M059J (cell line): ENCODE measurements at regions not wholly inside any gene's neighbourhood (a gene's known extent, or its start where the extent isn't known, plus 50 kb on each side); places are given as distances from the start of the nearest gene placed in this dataset.

Experiments used
- DNase-seq: peaks from one replicate; pipeline ENCODE4 v3.0.0-alpha.2; 2012; ENCODE audit warnings: low read depth

GRCh38 chr14:87524011-87524410 is 469.0 kb downstream of the GALC start:
- DNase-seq, result no peak

GRCh38 chr14:87522575-87522974 is 470.4 kb downstream of the GALC start:
- no peak for DNase-seq

- no peak for DNase-seq
These were observed 484.6 kb downstream of the GALC start for GRCh38 chr14:87508333-87508732.

- DNase-seq, result no peak
These were observed 489.3 kb downstream of the GALC start for GRCh38 chr14:87503711-87504110.

GRCh38 chr14:87497301-87497700 is 495.7 kb downstream of the GALC start:
- no peak for DNase-seq

GRCh38 chr14:87494010-87494409 is 499.0 kb downstream of the GALC start:
- no peak for DNase-seq

GRCh38 chr14:87492561-87492960 is 500.4 kb downstream of the GALC start:
- no peak for DNase-seq

GRCh38 chr14:87491816-87492215 is 501.2 kb downstream of the GALC start:
- DNase-seq, result no peak

- no peak for DNase-seq
These were observed 503.7 kb downstream of the GALC start for GRCh38 chr14:87489196-87489819.

- DNase-seq, result no peak
These were observed 509.4 kb downstream of the GALC start for GRCh38 chr14:87483271-87484260.

GRCh38 chr14:87468531-87468930 is 524.5 kb downstream of the GALC start:
- no peak for DNase-seq

GRCh38 chr14:87467578-87467977 is 525.4 kb downstream of the GALC start:
- DNase-seq, result no peak

GRCh38 chr14:87465770-87466169 is 527.2 kb downstream of the GALC start:
- no peak for DNase-seq

GRCh38 chr14:87461704-87462103 is 531.3 kb downstream of the GALC start:
- no peak for DNase-seq

- no peak for DNase-seq
These were observed 535.3 kb downstream of the GALC start for GRCh38 chr14:87457720-87458119.

GRCh38 chr14:87450193-87450592 is 542.8 kb downstream of the GALC start:
- DNase-seq, result no peak

- no peak for DNase-seq
These were observed 544.0 kb downstream of the GALC start for GRCh38 chr14:87449016-87449415.

GRCh38 chr14:87443787-87444186 is 549.2 kb downstream of the GALC start:
- no peak for DNase-seq

- DNase-seq, result no peak
These were observed 549.9 kb downstream of the GALC start for GRCh38 chr14:87443039-87443438.

- DNase-seq, result no peak
These were observed 555.8 kb downstream of the GALC start for GRCh38 chr14:87437158-87437557.

GRCh38 chr14:87434680-87435079 is 558.3 kb downstream of the GALC start:
- no peak for DNase-seq

GRCh38 chr14:87434011-87434410 is 559.0 kb downstream of the GALC start:
- no peak for DNase-seq

GRCh38 chr14:87432698-87433097 is 560.3 kb downstream of the GALC start:
- no peak for DNase-seq
